ENCODE measurements at regions not wholly inside any gene's neighbourhood (a gene's known extent, or its start where the extent isn't known, plus 50 kb on each side); places are given as distances from the start of the nearest gene placed in this dataset.
A peak's percentile ranks its signal among the peaks of the same experiment; 100 is the strongest.

GRCh38 chr6:26216359-26216885 lies 129.2 kb downstream of the HFE start:
- peak; percentile 95 for DNase-seq

- no peak for DNase-seq
These were observed 129.9 kb downstream of the HFE start for GRCh38 chr6:26216886-26217713.

DNA sequence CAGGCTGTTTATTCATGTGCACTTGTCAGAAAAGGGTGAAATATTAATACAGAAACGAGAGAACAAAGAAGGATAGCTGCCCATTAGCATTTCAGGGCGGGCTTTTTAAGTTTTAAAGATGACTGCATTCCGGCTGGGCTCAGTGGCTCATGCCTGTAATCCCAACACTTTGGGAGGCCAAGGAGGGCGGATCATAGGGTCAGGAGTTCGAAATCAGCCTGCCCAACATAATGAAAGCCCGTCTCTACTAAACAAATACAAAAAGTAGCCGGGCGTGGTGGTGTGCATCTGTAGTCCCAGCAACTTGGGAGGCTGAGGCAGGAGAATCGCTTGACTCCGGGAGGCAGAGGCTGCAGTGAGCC lies 130.5 kb downstream of the HFE start:
- no peak for DNase-seq

DNA sequence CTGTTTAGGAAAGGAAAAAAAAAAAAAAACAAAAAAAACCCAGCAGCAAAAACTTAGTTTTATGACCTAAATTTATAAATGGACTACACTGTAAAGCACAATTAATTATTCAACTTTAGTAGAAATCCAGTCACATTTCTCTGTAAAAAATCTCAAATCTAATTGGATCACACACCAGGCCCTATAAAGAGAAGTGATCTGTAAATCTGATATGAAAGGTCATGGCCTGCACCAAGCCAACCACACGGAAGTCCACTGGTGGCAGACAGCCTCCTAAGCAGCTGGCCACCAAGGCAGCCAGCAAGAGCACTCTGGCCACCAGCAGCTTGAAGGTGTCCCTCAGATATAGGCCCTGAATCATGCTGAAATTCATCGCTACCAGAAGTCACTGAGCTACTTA lies 131.6 kb downstream of the HFE start:
- DNase-seq = no peak

- no peak for DNase-seq
These were observed 133.1 kb downstream of the HFE start for GRCh38 chr6:26220145-26220970.

GRCh38 chr6:26221186-26221585 lies 134.0 kb downstream of the HFE start:
- no peak for DNase-seq

DNA sequence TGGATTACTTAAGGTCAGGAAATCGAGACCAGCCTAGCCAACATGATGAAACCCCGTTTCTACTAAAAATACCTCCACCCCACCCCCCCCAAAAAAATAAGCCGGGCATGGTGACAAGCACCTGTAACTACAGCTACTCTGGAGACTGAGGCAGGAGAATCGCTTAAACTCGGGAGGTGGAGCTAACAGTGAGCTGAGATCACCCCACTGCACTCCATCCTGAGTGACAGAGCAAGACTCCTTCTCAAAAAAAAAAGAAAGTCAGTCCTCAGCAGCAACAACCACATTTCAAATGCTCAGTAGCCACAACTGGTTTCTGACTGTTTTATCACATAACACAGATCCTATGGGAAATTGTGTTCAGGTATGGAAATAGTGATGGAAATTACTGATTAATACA lies 135.3 kb downstream of the HFE start:
- no peak for DNase-seq

- DNase-seq = no peak
These were observed 136.0 kb downstream of the HFE start for GRCh38 chr6:26223228-26223627.

DNA sequence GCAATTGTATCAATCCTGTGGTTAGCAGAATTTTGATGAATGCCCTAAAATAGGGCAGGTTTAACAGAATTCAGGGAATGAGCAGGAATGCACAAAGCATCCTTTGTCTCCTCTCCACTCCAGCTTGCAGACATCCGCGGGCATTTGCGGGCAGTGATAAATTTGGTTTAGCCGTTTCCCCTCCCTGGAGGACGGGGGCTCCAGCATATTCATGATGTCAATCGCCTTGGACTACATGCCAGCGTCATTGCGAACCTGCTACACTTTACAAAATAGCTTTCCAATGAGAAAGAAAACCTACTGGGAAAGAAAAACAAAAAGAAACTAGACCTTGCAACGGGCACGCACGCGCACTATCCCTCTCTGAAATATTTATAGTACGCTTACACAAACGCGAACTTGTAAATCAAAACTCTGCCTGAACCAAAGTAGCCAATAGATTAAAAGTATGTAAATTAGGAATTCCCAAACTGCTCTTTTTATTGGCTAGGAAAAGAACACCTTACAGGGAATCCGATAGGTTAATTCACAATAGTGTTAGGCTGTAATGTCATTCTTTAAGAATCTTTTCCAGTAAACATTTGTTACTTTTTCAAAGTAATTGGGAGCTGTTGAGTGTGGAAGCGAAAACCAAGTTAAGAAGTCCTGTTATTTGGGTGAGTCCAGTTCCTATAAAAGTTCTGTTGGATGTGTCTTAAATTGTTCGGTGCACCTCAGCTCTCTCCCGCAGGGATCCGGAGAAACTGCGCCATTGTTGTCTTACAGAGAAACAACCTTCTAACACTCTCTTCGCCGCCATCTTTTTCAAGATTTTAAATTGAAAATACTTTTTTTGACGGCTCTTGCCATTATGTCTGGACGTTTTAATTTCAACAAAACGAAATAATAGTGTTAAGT lies 136.7 kb downstream of the HFE start:
- peak; percentile 86 for DNase-seq

- DNase-seq = no peak
These were observed 137.3 kb downstream of the HFE start for GRCh38 chr6:26224547-26224912.

DNA sequence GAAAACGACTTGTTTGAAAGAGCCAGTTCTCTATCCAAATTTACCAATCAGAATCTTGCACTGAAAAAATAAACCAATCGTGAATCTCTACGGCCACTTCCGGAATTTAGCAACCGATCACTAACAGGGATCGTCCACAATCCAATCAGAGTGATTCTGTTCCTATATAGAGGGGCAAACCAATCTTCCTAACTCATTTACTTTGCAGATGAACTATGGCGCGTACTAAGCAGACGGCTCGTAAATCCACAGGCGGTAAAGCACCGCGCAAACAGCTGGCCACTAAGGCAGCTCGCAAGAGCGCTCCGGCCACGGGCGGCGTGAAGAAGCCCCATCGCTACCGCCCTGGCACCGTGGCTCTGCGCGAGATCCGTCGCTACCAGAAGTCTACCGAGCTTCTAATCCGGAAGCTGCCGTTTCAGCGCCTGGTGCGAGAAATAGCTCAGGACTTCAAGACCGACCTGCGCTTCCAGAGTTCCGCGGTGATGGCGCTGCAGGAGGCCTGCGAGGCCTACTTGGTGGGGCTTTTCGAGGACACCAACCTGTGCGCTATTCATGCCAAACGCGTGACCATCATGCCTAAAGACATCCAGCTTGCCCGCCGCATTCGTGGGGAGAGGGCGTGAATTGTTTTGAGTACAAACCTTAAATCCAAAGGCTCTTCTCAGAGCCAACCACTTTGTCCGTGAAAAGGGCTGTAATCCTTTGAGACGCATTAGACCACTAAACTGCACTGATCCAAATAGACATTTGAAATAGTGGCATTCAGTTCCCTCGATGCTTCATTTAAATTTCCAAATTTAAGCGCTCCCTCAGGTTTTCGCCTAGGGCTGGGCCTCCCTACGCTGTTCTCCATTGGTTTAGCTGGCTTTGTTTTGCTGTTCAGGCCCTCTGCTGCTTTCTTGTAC lies 138.0 kb downstream of the HFE start:
- no peak for DNase-seq

DNA sequence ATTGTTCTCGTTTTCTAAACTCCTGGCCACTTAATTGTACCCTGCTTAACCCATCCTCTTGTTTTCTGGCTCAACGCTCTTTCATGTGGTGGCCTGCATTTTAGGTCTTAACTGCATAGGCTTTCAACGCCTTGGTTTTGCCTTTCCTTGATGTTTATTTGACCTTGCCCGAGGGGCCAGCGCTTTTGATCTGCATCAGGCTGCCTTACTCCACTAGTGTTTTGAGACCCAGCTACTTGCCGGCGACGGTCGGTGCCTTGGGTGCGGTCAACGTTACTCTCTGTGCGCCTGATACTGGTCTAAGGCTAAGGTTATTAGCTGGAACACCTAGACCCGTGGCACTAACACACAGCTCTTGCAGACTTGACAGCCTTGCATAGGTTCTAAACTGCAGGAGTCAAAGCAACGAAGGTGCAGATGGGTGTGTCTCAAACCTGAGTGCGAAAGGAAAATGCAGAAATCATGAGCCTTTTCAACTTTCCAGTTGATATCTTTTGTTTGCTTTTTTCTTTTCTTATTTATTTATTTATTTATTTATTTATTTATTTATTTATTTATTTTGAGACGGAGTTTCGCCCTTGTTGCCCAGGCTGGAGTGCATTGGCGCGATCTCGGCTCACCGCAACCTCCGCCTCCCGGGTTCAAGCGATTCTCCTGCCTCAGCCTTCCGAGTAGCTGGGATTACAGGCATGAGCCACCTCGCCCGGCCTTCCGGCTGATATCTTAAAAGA lies 138.8 kb downstream of the HFE start:
- no peak for DNase-seq

- DNase-seq = no peak
These were observed 138.4 kb upstream of the BTN3A2 start for GRCh38 chr6:26226579-26226967.

- DNase-seq = no peak
These were observed 134.6 kb upstream of the BTN3A2 start for GRCh38 chr6:26230351-26230750.

- DNase-seq = no peak
These were observed 133.9 kb upstream of the BTN3A2 start for GRCh38 chr6:26231006-26231587.

DNA sequence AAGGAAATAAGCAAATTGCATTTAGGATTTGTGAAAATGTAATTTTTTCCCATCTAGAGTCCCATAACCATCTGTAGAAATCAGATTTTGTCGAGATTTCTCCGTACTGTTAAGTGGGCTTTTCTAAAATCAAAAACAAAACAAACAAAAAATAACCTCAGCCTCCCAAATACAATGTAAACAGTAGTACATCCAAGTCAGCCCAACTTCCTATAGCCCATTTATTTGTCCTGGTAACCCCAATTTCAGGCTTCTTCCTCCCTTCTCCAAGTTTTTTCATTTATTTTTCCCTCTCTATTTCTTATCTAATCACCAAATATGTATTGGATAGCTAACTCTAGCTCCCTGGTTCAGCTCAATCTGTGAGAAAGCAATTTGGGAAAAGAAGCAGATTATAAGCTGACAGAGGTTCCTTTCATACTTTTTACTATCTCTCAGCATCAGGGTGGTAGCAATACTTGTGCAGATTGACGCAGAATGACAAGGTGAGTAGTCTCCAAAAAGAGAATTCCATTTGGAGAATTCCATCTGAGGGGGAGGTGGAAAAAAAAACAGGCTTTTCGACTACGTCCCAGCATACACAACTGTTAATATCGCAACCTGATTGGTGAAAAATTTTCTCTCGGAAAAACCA lies 132.6 kb upstream of the BTN3A2 start:
- DNase-seq = no peak

DNA sequence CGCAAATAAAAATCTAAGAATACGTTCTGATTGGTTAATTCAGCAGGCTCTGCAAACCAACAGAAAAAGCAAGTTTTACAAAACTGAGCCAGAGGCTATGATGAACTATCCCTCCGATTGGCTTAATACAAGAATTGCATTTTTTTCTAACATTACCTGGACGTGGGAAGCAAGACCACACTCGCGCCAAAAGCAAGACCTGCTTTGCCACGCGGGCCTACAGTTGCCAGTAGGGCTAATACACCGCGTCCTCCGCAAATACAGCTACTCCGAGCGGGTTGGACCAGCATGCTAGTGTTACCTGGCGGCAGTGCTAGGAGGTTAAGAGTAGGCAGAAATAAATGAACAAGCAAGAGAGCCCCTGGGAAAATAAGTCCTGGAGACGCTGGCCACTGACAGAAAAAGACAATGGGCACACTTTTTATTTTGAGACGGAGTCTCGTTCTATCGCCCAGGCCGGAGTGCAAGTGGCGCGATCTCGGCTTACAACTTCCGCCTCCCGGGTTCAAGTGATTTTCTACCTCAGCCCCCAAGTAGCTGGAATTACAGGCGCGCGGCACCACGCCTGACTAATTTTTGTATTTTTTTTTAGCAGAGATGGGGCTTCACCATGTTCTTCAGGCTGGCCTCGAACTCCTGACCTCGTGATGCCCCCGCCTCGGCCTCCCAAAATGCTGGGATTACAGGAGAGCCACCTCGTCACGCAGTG lies 131.9 kb upstream of the BTN3A2 start:
- DNase-seq = peak; percentile 52

DNA sequence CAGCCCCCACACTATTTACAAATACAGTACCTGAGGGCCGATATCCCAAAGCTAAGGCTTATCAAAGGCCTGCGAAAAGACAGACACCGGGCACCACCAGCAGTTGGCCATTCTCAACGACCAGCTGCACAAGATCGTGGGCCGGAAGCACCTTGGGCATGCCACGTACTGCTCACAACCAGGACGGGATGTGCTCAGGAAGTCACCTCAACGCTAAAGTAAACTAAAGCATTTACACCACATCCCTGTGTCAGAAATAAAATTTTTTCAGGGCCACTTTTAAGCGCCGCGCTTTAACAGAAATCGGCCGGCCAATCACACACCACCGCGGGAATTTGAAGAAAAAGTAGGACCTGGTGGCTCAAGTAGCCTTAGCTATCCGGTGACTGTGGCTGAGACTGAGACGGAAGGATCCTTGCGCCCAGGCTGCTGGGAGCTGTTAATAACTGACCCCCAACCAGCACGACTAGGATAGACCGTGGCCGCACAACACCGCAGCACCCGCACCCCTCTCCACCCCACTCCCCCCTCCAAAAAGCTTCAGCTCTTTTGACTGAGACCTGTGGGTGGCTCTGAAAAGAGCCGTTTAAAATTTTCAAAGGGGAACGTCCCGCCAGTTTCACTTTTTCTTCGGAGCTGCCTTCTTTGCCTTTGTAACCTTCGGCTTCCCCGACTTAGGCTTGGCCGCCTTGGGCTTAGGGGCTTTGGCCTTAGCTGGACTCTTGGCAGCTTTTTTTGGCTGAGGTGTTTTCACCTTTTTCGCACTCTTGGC lies 131.2 kb upstream of the BTN3A2 start:
- peak; percentile 80 for DNase-seq
